Neural cell (in vitro differentiated cells): ENCODE measurements at regions not wholly inside any gene's neighbourhood (a gene's known extent, or its start where the extent isn't known, plus 50 kb on each side); places are given as distances from the start of the nearest gene placed in this dataset.

Source experiments
- H2AFZ ChIP-seq: fragments of 200-600, 300-800 bp; sonication (generic), shearing (Covaris generic); 2 replicates; pipeline ENCODE4 v1.6.0; 2014; ENCODE audit warnings: low read depth, mild to moderate bottlenecking, antibody characterized with exemption, low read length, moderate library complexity
- H3F3A ChIP-seq: fragments of 200-600 bp; shearing (Covaris generic); 2 replicates; pipeline ENCODE4 v1.6.1; 2016; ENCODE audit warnings: mild to moderate bottlenecking, moderate library complexity, mixed read lengths, antibody characterized with exemption, low read length; ENCODE audit not compliant: insufficient read depth, poor library complexity, severe bottlenecking
- H3K27ac ChIP-seq: fragments of 200-600, 300-800 bp; sonication (generic), shearing (Covaris generic); 2 replicates; pipeline ENCODE4 v1.5.1; 2014; ENCODE audit warnings: mild to moderate bottlenecking, low read length, moderate library complexity
- H3K27me3 ChIP-seq: fragments of 300-800, 200-600 bp; sonication (generic), shearing (Covaris generic); 2 replicates; pipeline ENCODE4 v1.6.0; 2014; ENCODE audit warnings: mild to moderate bottlenecking, low read depth, low read length, moderate library complexity; ENCODE audit not compliant: insufficient read depth
- H3K36me3 ChIP-seq: fragments of 300-800, 200-600 bp; sonication (generic), shearing (Covaris generic); 2 replicates; pipeline ENCODE4 v1.5.1; 2014; ENCODE audit warnings: mild to moderate bottlenecking, antibody characterized with exemption, low read length, moderate library complexity; ENCODE audit not compliant: insufficient read depth
- H3K4me2 ChIP-seq: fragments of 300-800, 200-600 bp; sonication (generic), shearing (Covaris generic); 2 replicates; pipeline ENCODE4 v1.6.0; 2014; ENCODE audit warnings: mild to moderate bottlenecking, low read length
- H3K4me3 ChIP-seq: fragments of 300-800, 200-600 bp; sonication (generic), shearing (Covaris generic); 2 replicates; pipeline ENCODE4 v1.5.1; 2014; ENCODE audit warnings: mild to moderate bottlenecking, low read length, moderate library complexity
- H3K79me2 ChIP-seq: fragments of 200-600 bp; shearing (Covaris generic); replicated peaks from 2 replicates; pipeline ENCODE4 v1.6.0; 2014; ENCODE audit warnings: mild to moderate bottlenecking, low read length, moderate library complexity; ENCODE audit not compliant: insufficient read depth
- H3K9ac ChIP-seq: fragments of 300-800, 200-600 bp; sonication (generic), shearing (Covaris generic); 2 replicates; pipeline ENCODE4 v1.6.1; 2016; ENCODE audit warnings: mild to moderate bottlenecking, low read length, mixed read lengths
- H3K9me2 ChIP-seq: fragments of 200-600 bp; shearing (Covaris generic); 2 replicates; pipeline ENCODE4 v1.6.1; 2016; ENCODE audit warnings: mild to moderate bottlenecking, low read length, mixed read lengths; ENCODE audit not compliant: insufficient read depth
- H3K9me3 ChIP-seq: fragments of 200-600, 300-800 bp; sonication (generic), shearing (Covaris generic); 2 replicates; pipeline ENCODE4 v1.6.1; 2016; ENCODE audit warnings: mild to moderate bottlenecking, mixed run types, low read length, moderate library complexity, mixed read lengths
- H4K20me1 ChIP-seq: fragments of 200-600 bp; shearing (Covaris generic); 2 replicates; pipeline ENCODE4 v1.6.1; 2016; ENCODE audit warnings: mild to moderate bottlenecking, mixed run types; ENCODE audit not compliant: insufficient read depth
- CTCF ChIP-seq: fragments of 450-650 bp; IDR thresholded peaks from 2 replicates; pipeline ENCODE4 v1.5.1; 2014; ENCODE audit warnings: antibody characterized with exemption, mild to moderate bottlenecking, moderate library complexity; ENCODE audit not compliant: poor library complexity, severe bottlenecking
- EP300 ChIP-seq: fragments of 450-650 bp; conservative IDR thresholded peaks from 2 replicates; pipeline ENCODE4 v1.6.1; 2014; ENCODE audit warnings: antibody characterized with exemption, mild to moderate bottlenecking, moderate library complexity; ENCODE audit not compliant: poor library complexity, severe bottlenecking
- EZH2 ChIP-seq: fragments of 200-600, 300-800 bp; shearing (Covaris generic), sonication (generic); IDR thresholded peaks from 2 replicates; pipeline ENCODE4 v1.6.1; 2014; ENCODE audit warnings: antibody characterized with exemption, low read length, borderline replicate concordance, mild to moderate bottlenecking; ENCODE audit not compliant: insufficient read depth, poor library complexity, severe bottlenecking
- MXI1 ChIP-seq: fragments of 450-650 bp; conservative IDR thresholded peaks from 2 replicates; pipeline ENCODE4 v1.6.1; 2014; ENCODE audit warnings: antibody characterized with exemption, mild to moderate bottlenecking; ENCODE audit not compliant: poor library complexity, severe bottlenecking
- POLR2AphosphoS5 ChIP-seq: IDR thresholded peaks from 2 replicates; pipeline ENCODE4 v1.6.1; 2012
- RAD21 ChIP-seq: fragments of 450-650 bp; conservative IDR thresholded peaks from 2 replicates; pipeline ENCODE4 v1.6.1; 2014; ENCODE audit warnings: antibody characterized with exemption, mild to moderate bottlenecking, moderate library complexity
- REST ChIP-seq: IDR thresholded peaks from 2 replicates; pipeline ENCODE4 v1.6.1; 2012; ENCODE audit warnings: borderline replicate concordance
- SMC3 ChIP-seq: fragments of 450-650 bp; conservative IDR thresholded peaks from 2 replicates; pipeline ENCODE4 v1.6.1; 2014; ENCODE audit warnings: antibody characterized with exemption, mild to moderate bottlenecking, moderate library complexity; ENCODE audit not compliant: poor library complexity
- TAF1 ChIP-seq: IDR thresholded peaks from 2 replicates; pipeline ENCODE4 v1.6.1; 2012; ENCODE audit warnings: low read depth

GRCh38 chr1:87915771-87916170, 587.1 kb downstream of the LMO4 start:
- H3K27me3 ChIP-seq: no peaks in the 10 kb centered on the region
- no peaks in the 10 kb centered on the region for H3K79me2 ChIP-seq
- TF ChIP-seq SMC3 (no peak), MXI1 (no peak), RAD21 (no peak)
- no peaks in the 10 kb centered on the region for H4K20me1 ChIP-seq
- no peaks in the 10 kb centered on the region for H3K36me3 ChIP-seq
- no peaks in the 10 kb centered on the region for H3F3A ChIP-seq
- H3K27ac ChIP-seq: no peak overlapping the region
- no peaks in the 10 kb centered on the region for H3K9me3 ChIP-seq
- H3K9me2 ChIP-seq: no peaks in the 10 kb centered on the region
- H2AFZ ChIP-seq: no peak overlapping the region
- H3K4me3 ChIP-seq: no peak overlapping the region
- no peak overlapping the region for H3K4me2 ChIP-seq
- H3K9ac ChIP-seq: no peak overlapping the region

GRCh38 chr1:87916965-87917364, 588.3 kb downstream of the LMO4 start:
- no peak overlapping the region for H2AFZ ChIP-seq
- H3K4me3 ChIP-seq: no peak overlapping the region
- TF ChIP-seq TAF1 (no peak), EZH2 (no peak)
- no peaks in the 10 kb centered on the region for H3K79me2 ChIP-seq
- H3K27ac ChIP-seq: no peak overlapping the region
- no peaks in the 10 kb centered on the region for H3K27me3 ChIP-seq
- no peaks in the 10 kb centered on the region for H3K9me2 ChIP-seq
- no peaks in the 10 kb centered on the region for H3F3A ChIP-seq
- no peaks in the 10 kb centered on the region for H3K9me3 ChIP-seq
- no peak overlapping the region for H3K4me2 ChIP-seq
- H3K36me3 ChIP-seq: no peaks in the 10 kb centered on the region
- no peak overlapping the region for H3K9ac ChIP-seq
- no peaks in the 10 kb centered on the region for H4K20me1 ChIP-seq

- Histone ChIP-seq H3K9me3 (no peaks in the 10 kb centered on the region), H3K9me2 (no peaks in the 10 kb centered on the region), H2AFZ (no peak overlapping the region), H3K4me2 (no peak overlapping the region), H3K4me3 (no peak overlapping the region), H3K36me3 (no peaks in the 10 kb centered on the region), H3F3A (no peaks in the 10 kb centered on the region), H4K20me1 (no peaks in the 10 kb centered on the region), H3K27me3 (no peaks in the 10 kb centered on the region), H3K9ac (no peak overlapping the region), H3K27ac (no peak overlapping the region), H3K79me2 (no peaks in the 10 kb centered on the region)
- TF ChIP-seq POLR2AphosphoS5 (no peak), TAF1 (no peak), EP300 (no peak), SMC3 (no peak), EZH2 (no peak), MXI1 (no peak), RAD21 (no peak), CTCF (no peak), REST (no peak)
Observed at GRCh38 chr1:87918398-87918797, 589.7 kb downstream of the LMO4 start.
